NCI-H774 (cell line): ENCODE measurements at regions not wholly inside any gene's neighbourhood (a gene's known extent, or its start where the extent isn't known, plus 50 kb on each side); places are given as distances from the start of the nearest gene placed in this dataset.
"Not testable (repeated sequence)": the region's sequence is repeated elsewhere in the genome, so short reads cannot be mapped to it uniquely, and the experiment has no call there.

Experiments used
- DNase-seq: peaks from one replicate; lab custom pipeline; 2025; lab: John Stamatoyannopoulos, UW

DNA sequence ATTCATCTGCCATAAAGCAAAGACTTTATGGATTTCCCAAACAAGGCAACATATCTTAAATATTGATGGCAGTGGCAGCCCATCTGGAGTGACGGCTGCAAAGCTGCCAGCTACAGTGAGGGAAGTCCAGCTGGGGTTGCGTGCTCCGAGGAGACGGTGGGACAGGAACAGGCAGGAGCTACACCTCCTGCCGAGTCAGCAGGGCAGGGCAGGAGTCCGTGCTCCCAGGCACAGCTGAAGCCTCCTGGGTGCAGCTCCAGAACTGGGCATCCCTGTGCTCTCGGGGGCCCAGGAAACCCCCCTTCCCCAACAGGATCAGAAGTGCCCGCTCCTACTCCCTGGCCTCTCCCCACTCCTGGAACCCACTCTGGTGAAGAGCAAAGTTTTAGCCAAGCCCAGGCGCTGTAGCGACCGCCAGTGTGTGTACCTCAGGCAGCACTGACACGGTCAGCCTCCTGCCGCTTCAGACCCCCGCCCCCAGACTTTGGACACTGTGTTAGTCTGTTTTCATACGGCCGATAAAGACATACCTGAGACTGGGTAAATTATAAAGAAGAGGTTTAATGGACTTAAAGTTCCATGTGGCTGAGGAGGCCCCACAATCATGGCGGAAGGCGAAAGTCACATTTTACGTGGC, 556.4 kb upstream of the CCDC54 start:
- no peak for DNase-seq

DNA sequence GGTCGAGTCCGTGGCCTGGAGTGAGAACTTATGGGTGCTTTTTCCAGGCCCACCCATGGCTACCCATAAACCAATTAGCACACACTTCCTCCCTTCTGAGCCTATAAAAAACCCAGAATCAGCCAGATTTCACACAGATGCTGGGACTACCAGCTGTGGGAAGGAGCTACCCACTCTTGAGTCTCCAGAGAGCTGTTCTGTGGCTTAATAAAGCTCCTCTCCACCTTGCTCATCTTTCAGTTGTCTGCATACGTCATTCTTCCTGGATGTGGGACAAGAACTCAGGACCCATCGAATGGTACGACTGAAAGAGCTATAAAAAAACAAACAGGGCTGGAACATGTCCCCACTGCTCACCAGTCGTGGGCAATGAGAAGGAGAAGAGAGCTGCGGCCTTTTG, 555.4 kb upstream of the CCDC54 start:
- DNase-seq: no peak

DNA sequence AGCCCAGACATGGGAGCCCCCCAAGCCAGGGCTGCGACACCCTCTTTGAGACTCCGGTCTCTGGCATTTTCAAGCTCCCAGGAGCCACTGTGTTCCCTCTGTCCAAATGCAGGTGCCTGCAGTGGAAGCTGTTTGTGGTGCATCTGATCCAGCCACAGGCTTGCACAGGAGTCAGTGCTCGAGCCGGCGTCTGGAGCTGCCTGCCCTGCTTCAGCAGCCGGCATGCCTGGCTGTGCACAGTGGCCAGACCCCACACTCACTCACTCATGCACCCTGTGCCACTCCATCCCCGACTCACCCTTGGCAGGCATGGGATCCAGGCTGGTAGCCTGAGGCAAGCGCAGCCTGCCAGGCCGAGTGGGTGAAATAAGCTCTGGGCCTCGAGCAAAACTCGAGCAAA, 555.0 kb upstream of the CCDC54 start:
- DNase-seq: no peak

DNA sequence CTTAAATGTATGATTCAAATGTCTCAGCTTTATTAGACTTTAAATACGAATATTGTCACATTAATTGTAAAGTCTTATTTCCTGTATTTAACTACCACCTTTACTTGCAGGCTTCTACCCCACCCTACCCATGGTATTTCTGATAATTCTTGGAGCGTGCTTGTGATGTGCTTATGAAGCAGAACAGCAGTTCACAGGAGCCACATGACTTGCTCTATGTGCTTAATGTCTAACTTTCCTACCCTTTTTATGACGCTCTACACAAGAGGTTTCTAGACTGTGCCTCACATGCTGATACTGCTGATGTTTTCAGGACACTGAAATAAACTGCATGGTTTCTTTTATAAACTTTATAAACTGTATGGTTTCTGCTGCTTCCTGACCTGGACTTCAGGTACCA, 553.5 kb upstream of the CCDC54 start:
- DNase-seq: no peak

DNA sequence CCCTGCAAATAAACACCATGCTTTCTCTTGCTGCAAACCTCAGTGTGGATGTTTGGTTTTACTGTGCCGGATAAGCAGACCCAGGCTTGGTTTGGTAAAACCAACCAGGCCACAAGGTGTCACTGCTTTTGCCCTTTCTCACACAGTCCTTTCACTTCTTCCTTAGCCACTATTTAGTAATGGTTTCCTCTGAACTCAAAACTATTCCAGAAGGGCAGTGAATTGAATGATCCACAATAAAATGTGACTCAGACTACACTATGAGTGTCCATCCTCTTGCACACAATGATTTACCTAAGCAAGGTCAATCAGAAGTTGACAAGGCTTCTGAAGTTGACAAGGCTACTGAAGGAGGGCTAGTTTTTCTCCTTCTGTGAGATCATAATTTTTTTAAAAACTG, 552.4 kb upstream of the CCDC54 start:
- DNase-seq: no peak

DNA sequence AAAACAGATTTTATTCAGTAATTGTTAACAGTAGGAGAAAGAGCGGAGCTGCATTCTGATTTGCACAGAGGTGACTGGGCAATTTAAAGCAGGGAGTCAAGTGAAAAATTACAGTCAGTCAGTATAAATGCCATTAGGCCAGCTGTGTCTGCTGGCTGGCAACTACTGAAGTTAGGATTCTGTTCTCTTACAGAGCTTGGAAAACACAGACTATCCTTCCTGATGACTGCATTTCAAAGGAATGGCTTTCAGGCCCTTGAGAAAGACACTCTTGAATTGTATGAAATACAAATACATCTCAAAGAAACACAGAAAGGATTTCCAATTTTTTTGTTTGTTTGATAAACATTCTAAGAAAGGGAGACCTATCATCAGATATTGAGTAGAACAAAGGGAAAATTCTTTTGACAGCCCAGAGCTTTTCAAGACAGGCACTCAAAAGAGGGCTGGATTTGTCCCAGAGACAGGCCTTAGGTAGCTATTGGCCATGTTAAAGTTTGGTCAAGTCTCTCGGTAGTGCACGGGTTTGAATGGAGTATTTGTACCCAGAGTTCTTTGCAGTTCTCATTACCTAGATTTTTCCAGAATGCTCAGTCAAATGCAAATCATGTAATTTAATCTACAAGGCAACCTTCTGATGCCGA, 551.2 kb upstream of the CCDC54 start:
- DNase-seq: no peak

DNA sequence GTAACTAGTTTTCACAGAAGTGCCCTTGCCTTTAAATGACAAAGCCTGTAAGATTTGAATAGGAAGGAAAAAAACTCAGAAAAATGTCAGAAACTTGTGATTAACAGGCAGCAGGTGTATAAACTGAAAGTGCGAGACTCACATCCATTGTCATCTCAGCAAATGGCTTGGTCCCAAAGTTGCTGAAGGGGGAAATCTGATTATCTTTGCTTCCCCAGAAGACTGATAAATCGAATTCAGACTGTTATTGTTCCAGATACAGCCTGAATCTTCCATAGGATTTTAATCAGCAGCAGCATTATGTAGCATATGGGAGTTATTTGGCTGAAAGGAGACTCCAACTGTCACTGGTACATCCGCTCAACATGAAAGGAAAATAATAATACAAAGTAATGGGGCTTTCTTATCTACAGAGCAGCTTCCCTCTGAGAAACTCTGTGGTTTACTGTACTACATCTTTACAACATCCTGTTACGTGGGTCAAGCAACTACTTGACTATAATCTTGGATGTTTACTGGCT, 550.4 kb upstream of the CCDC54 start:
- DNase-seq: no peak

DNA sequence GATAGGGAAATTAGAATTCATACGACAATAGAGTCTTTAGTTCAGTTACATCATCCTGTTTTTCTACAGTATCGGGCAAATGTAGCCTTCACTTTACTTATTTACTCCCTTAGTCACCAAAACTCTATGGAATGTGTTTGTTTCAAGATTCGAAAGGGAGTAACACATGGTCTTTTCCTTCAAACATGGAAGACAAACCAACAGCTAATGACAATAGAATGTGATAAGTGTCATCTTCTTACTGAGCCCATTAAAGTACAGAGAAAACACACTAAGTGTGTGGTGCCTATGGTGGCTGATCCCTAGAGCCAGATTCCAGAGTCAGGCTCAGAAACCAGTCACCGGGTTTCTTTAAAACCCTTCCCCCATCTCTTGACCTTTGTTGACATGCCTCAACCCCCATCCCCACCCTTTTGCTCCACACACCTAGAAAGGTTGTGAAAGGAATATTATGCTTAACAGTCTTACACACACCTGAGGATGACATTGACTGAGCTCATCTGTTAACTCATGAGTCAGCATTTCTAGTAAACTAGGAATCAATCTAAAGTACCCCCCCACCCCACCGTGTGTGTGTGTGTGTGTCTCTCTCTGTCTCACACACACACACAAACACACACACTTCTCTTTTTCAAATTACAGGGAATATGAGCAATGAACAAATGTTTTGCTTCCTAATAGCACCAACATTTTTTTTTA, 549.6 kb upstream of the CCDC54 start:
- no peak for DNase-seq

DNA sequence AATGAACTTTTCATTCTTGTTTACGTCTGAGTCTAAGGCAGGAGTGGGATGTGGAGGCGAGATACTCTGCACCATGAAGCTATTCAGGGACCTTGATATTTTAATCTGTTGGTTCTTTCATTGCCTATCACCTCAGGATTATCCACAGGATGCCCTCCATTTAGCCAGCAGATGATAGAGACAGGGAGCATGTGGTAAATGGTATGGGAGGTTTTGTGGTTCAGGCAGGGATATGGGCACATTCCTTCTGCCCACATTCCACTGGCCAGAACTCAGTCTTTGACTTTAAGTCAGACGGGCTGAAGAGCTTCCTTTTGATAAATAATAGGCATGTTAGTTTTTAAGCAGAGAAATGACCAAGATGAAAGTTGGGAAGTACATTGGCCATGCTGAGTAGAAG, 548.0 kb upstream of the CCDC54 start:
- DNase-seq: no peak

DNA sequence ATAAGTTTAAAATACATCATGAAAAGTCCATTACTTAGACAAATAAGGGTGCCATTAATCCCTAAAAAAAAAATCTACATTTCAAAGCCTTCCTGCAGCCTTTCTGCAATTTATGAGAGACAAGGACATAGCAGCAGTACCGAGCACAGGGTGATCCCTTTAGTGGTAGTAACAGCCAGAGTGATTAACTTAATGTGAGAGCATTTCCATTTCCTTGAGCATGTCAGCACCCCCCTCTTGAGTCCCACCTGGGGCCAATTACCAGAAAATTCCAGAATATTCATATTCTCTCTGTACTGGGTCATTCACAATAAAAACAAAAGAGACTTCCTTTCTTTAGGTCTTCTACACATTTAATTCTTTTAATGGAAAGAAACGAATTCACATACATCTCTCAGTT, 546.9 kb upstream of the CCDC54 start:
- no peak for DNase-seq

DNA sequence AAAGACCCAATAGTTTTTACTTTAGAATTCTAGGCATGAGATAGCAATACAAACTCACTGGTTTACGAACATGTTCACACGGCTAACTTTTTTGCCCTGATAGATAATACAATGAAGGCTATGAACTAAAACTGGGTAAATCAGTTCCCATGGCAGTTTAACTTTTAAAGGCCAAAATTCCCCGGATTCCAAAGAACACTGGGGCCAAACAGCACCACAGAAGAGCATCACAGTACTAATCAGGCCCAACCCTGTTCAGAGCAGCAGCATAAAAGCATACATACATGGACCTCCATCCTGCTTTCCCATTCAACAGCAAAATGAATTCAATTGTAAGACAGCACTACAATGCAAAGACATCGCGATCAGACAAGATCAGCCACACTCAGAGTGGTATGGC, 540.3 kb upstream of the CCDC54 start:
- DNase-seq: no peak

DNA sequence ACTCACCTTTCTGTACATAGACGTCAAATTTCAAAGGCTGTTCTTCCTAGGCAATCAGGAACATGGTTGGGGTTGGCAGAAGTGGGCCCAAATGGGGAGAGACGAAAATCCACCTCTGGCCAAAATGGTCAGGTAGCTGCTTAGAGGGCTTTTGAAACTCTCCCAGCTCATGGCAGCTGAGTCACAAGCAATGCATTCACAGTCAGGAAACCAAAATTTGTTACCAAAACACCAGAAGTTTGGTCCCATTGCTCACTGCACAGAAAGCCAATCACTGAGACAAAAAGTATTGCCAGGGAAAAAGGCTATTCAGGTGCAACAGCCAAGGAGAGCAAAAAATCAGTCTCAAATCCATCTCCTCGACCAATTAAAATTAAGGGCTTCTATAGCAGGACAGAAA, 539.6 kb upstream of the CCDC54 start:
- no peak for DNase-seq

DNA sequence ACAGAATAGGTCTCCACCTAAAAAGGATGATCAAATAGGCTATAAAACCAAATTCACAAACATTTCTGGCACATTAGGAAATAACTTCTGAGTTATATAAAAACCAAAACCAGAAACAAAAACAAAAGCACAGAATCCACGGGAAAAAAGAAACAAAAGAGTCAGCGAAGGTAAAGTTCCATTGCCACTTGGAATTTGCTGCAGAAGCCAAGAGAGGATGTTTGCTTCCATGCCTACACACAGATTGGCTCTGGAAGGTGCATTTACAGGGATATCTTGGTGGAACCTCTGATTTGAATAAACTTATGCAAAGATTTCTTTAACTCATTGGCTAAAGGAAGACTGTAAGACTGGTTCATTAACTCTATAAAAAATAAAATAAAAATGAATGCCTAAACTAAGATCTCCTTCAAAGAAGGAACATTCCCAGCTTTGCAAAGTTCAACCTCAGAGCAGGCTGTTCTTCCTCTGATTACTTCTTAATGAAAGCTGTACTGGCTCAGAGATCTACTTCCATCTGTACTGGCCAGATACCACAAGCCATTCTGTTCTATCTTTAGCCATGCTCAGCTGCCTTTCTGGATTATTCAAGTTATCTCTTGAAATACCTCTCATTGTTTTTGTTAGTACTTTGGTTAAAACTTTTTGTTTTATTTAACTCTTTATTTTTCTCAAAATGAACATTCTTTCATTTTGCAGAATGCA, 537.5 kb upstream of the CCDC54 start:
- DNase-seq: no peak

DNA sequence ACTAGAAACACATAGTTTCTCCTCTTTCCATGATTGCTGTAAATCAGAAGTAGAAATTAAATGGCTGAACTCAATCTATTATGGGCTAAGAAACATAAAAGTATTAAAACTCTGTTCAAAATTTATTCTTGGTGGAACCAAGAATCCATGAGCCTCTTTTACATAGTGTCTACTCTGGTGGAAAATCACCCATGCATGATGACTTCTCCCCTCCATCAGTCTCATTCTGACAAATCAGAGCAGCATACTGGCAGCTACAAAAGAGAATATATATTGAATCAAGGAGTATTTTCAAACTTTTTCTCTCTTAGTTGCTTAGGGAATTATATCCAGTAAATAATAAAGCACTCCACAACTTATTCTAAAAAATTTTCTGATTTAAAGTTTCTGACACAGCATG, 536.9 kb upstream of the CCDC54 start:
- no peak for DNase-seq

DNA sequence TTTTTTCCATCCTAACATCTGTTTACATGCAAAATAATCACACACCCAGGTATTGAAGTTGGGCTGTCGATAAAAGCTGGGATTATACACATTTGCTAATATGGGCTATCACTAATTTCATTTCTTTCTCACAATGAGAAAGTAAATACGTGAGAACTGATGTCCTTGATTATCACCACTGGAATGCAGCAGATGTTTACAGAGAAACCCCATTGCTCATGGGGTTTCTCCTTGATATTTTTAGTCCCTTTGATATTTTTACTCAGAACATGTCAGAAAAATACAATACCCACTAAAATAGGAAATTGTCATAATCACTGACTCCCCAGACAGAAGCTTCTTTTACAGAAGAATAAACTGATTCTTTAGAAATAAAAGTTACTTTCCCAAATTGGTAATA, 535.1 kb upstream of the CCDC54 start:
- DNase-seq: no peak

DNA sequence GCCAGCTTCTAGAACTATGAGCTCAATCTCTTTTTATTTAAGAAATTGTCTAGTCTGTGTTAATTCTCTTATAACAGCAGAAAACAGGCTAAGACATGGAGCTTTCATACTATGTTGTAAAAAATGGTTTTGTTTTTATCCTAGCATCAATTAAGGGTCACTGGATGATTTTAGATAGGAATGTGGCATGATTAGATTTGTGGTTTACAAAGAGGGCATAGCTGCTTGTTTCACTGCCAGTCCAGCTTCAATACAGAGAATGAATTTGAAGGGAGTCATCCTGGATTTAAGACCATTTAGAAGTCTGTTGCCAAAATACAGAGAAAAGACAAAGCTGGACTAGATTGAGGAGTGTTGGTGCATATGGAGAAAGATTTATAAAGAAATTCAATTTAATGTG, 532.6 kb upstream of the CCDC54 start:
- DNase-seq: no peak

DNA sequence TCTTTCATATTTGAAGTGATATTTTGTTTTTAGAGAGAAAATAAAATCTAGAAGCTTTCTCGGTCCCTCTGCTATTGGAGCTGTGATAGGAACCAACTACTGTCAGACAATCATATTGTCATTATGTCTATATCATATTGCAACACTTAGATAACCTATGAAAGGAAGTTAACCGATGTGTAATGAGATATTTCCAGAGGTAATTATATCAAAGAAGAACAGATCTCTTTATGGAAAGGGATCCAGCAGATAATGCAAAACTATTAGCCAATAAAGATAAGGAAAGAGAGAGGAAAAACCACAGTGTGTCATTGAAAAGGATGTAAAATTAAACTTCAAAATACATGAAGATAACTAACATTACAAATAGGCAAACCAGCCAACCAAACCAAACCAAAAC, 529.1 kb upstream of the CCDC54 start:
- no peak for DNase-seq

DNA sequence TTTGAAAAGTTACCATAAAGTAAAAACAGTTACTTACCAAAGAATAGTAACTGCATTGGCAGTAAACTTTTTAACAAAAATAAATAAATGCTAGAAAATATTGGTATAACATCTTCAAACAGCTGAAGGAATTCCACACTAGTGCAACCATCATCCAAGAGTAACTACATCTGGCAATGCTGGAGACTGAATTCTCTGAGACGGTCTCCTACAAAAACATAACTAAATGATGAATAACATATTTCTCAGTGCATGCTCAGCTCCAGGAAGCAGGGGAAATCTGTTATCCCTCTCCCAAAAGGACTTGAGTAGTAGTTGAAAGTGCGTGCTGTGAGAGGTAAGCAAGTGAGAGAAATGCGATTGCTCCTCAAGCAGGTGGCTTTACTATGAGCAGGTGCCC, 526.8 kb upstream of the CCDC54 start:
- no peak for DNase-seq

DNA sequence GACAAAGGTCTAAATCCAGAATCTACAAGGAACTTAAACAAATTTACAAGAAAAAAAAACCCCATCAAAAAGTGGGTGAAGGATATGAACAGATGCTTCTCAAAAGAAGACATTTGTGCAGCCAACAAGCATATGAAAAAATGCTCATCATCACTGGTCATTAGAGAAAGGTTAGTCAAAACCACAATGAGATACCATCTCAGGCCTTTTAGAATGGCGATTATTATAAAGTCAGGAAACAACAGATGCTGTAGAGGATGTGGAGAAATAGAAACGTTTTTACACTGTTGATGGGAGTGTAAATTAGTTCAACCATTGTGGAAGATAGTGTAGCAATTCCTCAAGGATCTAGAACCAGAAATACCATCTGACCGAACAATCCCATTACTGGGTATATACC, 518.9 kb upstream of the CCDC54 start:
- DNase-seq: not testable (repeated sequence)

DNA sequence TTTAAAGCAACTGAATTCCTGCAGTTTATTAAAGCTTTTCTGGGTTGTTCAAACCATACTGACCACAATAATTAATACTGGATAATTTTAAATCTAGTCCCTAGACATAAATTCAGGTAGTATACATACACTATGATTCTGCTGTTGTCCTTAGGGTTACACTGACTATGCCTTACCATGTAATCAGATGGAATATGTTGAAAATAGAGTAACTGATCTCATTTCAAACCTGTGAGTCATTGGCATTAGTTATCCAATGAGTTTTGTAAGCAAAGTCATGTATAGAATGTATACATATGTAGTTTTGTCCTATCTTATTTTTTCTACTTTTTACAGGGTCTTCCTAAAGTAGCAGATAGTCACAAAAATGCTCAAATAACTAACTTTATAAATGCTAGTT, 517.1 kb upstream of the CCDC54 start:
- DNase-seq: no peak

DNA sequence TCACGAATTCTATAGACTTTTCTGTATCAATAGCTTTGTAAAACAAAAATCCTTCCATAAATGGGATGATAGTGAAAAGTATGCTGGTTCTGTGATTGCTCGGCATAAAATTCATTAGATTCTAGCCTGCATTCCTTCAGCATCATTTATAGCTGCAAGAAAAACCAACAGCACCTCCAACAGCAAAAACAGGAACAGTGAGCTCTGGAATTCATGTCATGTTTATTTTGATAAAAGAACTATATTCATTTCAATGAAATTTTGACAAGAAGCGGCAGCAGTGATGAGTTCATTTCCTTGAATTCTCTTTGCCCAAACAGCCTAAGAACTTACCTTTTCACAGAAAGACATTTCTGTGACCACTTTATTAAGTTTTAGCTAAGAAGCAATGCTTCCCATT, 515.2 kb upstream of the CCDC54 start:
- no peak for DNase-seq

DNA sequence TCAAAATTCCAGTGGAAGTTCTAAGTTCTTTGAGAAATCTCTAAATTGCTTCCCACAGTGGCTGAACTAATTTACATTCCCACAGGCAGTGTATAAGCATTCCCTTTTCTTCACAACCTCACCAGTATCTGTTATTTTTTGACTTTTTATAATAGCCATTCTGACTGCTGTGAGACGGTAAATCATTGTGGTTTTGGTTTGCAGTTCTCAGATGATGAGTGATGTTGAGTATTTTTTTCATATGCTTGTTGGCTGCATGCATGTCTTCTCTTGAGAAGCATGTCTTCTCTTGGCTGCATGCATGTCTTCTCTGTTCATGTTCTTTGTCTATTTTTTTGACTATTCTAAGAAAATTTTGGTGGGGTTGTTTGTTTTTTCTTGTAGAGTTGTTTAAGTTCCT, 499.6 kb upstream of the CCDC54 start:
- no peak for DNase-seq

DNA sequence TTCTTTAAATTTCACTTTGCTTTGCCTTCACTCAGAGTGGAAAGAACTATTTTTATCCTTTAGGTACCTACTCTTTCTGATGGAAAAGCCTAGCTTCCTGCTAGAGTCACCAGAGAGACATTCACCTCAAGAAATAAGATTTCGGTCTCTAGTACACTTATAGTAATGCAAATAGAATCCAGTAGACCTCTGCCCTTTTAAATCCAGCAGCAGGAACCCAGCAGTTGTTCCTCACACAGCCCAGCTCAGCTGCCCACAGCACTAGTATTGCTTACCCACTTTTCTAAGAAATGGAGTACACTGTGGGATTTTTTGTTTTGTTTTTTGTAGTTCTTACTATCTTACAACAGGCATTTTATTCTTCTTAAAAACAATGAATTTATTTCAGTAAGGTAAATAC, 497.0 kb upstream of the CCDC54 start:
- no peak for DNase-seq
